NB4 (cell line): ENCODE measurements at regions not wholly inside any gene's neighbourhood (a gene's known extent, or its start where the extent isn't known, plus 50 kb on each side); places are given as distances from the start of the nearest gene placed in this dataset.

Source experiments
- CTCF ChIP-seq: IDR thresholded peaks from one replicate; pipeline ENCODE4 v1.5.1; 2012; ENCODE audit warnings: low read depth, low read length
- MAX ChIP-seq: IDR thresholded peaks from 2 replicates; pipeline ENCODE4 v1.6.1; 2011; ENCODE audit warnings: low read depth, low read length
- MYC ChIP-seq: IDR thresholded peaks from 2 replicates; pipeline ENCODE4 v1.6.1; 2011; ENCODE audit warnings: low read depth, low read length
- POLR2A ChIP-seq: IDR thresholded peaks from 2 replicates; pipeline ENCODE4 v1.6.1; 2011; ENCODE audit warnings: mild to moderate bottlenecking; ENCODE audit not compliant: insufficient read length; ENCODE audit errors: extremely low read depth

- no peak for TF ChIP-seq CTCF
- no peak for TF ChIP-seq POLR2A
- no peak for TF ChIP-seq MAX
- no peak for TF ChIP-seq MYC
Measured at GRCh38 chr4:41880840-41881831, 54.1 kb upstream of the TMEM33 start.
